ENCODE measurements at regions not wholly inside any gene's neighbourhood (a gene's known extent, or its start where the extent isn't known, plus 50 kb on each side); places are given as distances from the start of the nearest gene placed in this dataset.

DNA sequence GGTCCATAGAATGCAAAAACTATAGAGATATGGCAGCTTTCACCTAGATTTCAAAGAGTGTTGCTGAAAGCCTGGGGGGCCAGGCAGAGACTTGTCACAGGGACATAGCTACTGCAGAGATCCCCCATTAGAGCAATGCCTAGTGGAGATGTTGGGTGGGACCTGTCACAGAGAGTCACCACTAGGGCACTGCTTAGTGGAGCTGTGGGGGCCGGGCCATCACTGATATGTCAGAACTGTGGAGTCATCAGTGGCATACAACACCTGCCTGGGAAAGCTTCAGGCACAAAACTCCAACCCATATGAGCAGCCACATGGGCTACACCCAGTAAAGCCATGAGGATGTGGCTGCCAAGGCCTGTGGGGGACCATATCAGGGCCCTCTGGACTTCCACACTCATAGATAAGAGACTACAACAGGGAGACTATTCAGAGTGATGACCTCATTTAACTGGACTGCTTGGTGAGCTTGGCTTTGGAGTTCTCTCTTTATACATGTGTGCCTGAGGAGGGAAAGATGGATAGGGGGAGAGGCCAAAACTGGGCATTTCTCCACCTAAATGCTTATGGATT lies 176.3 kb downstream of the ZNF621 start:
- DNase-seq (ENCODE audit: low read depth), result no peak

GRCh38 chr3:40704224-40704623 lies 179.5 kb downstream of the ZNF621 start:
- DNase-seq (ENCODE audit: low read depth), result no peak

DNA sequence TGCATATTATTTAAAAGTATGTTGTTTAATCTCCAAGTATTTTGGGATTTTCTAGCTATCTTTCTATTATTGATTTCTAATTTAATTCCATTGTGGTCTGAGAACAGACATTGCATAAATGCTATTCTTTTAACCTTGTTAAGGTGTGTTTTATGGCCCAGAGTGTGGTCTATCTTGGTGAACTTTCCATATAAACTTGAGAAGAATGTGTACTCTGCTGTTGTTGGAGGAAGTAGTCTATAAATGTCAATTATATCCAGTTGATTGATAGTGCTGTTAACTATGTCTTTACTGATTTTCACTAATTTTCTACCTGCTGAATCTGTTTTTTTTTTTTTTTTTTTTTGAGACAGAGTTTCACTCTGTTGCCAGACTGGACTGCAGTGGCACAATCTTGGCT lies 180.9 kb downstream of the ZNF621 start:
- no peak for DNase-seq (ENCODE audit: low read depth)

DNA sequence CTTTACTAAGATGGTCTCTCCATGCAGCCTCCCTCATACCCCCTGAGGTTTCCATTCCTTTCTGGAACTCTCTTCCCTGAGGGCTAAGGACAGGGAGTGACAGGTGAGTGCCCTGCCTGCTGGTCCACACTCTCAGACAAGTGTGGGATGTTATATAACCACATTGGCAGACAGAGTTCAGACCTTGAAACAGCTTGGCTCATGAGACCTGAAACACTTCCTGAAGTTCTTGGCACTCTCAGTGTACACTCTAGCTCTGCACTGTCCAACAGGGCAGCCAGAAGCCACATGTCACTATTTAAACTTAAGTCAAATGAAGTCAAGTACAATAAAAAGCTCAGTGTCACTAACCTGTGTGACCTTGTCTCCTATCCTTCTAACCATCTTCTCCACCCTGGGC lies 188.5 kb downstream of the ZNF621 start:
- DNase-seq (ENCODE audit: low read depth), result no peak

DNA sequence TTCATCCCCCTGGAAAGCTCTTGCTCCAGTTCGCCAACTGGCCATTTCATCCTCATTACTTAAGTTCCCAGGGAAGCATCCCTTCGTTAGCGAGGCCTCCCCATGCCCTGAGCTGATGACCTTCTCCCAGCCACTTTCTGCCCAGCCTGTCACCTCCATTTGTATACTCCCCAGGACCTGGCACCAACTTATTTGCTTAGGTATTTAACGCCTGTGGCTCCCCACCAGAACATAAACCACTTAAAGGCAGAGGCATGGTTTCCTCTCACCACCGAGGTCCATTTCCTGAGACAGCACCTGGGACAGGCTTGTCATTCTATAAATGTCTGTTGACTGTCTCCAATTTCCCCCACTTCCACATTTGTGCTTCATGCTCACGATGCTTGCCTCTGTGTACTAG lies 189.0 kb downstream of the ZNF621 start:
- DNase-seq (ENCODE audit: low read depth), result no peak

GRCh38 chr3:40714771-40715345 lies 190.1 kb downstream of the ZNF621 start:
- DNase-seq (ENCODE audit: low read depth), result no peak

DNA sequence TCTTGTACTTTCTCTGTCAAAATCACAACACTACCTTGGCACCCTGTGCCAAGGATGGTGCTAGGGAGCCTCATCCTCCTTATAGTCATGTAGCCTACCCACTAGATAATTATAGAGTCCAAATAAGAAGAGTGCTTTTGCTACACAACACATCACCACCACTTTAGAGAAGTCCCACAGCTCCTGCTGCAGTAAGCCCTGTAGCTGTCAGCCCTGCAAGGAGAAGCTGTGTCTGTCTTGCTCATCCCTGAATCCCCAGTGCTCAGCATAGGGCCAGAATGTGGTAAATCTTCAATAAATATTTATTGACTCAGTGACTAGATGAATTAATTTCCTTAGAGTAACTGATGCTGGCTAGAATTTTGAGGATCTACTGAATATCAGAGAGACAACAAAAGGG lies 190.8 kb downstream of the ZNF621 start:
- no peak for DNase-seq (ENCODE audit: low read depth)

DNA sequence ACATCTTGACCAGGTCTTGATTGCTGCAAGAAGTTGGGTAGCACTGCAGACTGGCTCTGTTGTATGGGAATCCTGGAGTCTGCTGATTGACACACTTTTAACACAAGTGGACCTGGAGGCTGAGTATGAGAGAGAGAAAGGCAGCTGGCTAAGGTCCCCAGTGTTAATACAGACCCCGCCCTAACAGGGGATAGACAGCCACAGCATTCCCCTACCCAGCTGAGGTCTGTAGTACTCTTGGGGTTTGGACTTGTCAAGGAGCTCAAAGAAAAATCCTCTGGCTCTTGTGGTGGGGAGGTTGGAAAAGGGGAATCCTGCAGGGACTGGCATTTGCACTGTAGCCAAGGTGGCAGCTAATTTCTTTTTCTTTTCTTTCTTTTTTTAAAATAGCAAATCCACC lies 192.7 kb downstream of the ZNF621 start:
- DNase-seq (ENCODE audit: low read depth), result no peak

- no peak for DNase-seq (ENCODE audit: low read depth)
Observed at GRCh38 chr3:40718209-40718608, 193.4 kb downstream of the ZNF621 start.

GRCh38 chr3:40718681-40719080 lies 193.9 kb downstream of the ZNF621 start:
- no peak for DNase-seq (ENCODE audit: low read depth)

DNA sequence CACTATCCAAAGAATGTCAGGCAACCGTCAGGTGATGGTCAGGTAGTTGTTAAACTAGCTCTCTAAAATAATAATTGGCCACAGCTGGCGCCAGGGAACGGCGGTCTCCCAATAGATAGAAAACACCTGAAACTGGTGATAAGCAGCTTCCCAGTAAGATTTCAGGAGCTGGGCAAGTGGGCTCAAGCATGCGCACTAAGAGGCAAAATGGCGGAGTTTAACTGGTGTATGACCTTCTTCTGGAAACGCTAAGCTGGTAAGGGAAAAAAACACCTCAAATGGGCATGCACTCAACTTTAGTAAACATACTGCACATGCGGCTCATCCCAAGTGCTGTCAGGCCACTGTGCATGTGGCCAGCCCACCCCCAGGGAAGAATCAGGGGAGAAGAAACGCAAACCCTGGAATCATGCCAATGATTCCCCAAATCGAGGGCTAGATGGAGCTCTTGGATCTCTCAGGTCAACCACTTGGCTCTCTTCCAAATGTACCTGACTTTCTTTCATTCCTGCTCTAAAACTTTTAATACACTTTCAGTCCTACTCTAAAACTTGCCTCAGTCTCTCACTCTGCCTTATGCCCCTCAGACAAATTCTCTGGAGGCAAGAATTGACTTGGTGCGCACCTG lies 195.0 kb downstream of the ZNF621 start:
- no peak for DNase-seq (ENCODE audit: low read depth)

GRCh38 chr3:40720341-40720740 lies 195.6 kb downstream of the ZNF621 start:
- DNase-seq (ENCODE audit: low read depth), result no peak

DNA sequence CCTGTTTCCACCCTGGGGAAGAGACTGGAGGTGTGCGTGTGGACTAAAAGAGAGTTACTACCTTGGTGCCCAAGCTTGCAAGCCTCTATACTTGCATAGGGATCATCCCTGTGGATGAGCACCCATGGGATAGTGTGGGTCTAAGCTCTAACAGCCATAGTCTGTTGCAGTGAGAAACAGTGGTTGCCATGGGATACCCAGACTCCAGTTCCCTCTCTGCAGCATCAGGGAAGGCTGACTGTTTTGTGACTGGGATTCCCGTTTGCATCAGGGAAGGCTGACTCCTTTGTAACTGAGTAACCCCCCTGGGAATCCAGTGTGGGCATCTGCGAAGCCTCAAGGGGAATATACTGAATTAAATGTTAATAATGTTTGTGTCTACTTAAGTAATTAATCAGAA lies 196.1 kb downstream of the ZNF621 start:
- DNase-seq (ENCODE audit: low read depth), result no peak

DNA sequence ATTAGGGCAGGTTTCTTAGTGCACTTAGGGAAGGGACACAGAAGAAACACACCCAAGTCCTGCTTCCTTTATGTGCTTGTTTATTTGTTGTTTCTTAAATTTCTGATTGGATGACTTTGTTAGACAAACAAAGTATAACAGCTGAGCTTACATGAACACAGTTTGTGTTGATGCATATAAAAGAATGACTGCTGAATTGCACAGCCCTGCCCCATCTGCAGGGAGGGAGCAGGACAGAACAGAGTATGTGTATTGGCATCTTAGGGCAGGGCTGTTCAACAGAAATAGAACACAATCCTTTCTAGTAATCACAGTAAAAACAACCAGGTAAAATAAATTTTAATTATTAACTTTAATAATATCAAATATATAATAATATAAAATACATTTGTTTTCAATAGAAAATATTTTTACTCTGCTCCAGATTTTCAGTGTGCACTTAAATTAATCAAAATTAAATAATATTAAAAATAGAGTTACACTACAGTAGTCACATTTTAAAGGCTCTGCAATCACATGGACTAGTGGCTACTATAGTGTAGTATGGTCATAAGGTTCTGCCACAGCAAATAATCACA lies 198.4 kb downstream of the ZNF621 start:
- DNase-seq (ENCODE audit: low read depth), result no peak

- DNase-seq (ENCODE audit: low read depth), result no peak
Observed at GRCh38 chr3:40725031-40725430, 200.3 kb downstream of the ZNF621 start.

DNA sequence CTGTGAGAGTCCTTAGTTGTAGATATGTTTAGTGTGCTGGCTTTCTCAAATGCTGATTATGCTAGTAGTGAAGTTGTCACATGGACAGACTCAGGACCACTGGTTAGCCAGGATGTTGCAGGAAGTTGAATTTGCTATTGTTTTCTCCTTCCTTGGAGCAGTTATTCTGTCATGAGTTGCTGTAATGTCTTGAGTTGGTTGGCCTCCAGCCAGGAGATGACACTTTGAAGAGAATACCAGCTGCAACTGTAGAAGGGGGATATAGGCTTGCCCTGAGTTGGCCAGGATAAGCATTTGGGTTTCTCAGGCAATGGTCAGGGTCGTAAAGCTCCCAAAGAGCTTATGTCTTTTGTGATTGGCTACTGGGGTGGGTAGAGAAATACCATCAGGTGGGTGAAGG lies 206.7 kb downstream of the ZNF621 start:
- DNase-seq (ENCODE audit: low read depth), result no peak

DNA sequence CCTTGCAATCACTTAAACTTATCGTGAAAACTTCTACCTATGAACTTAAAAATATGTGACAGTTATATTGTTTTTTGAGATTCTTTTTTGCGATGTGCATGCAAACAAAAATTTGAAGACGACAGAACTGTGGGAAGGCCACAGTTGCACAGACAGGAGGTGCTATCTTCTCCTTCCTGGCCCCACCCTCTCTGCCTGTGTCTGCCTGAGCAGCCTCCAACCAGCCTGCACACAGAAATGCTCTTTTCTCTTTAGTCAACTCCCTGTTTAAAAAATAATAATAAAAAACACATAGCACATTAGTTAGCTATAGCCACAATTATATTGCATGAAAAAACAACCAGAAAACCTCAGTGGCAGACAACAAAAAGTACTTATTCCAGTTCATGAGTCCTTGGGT lies 212.2 kb downstream of the ZNF621 start:
- no peak for DNase-seq (ENCODE audit: low read depth)

GRCh38 chr3:40737343-40737742 lies 212.6 kb downstream of the ZNF621 start:
- no peak for DNase-seq (ENCODE audit: low read depth)

DNA sequence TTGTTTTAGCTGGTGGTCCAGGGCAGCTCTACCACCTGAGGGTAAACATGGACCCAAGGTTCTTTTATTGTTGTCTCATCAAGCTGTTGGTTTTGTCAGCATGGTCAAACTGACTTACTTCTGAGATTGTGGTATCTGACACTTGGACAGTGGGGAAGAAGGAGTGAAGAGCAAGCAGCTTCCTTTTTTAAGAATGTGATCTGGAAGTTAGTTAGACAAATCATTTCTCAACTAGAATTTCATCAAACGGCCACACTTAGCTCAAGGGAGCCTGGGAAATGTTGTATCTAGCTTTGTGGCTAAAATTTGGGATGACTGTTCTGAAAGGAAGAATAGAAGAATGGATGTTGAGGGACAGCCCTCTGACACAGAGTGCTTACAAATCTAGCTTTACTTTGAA lies 215.2 kb downstream of the ZNF621 start:
- no peak for DNase-seq (ENCODE audit: low read depth)

DNA sequence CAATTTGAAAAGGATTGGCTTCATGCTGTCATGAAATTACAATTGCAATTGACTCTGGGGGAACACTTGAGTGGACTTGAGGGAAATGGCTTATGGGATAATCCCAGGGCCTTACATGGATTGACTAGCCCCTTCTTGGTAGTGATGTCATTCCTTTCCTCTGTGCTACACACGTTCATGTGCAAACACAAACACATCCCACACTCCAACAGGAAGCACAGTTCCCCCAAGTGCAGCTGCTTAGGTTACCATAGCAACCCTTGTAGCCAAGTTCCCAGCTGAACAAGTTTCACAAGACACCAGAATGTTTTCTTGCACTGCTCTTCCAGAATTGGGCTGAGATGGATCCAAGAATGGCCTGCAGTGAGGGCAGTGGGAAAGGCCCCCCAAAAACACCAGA lies 217.0 kb downstream of the ZNF621 start:
- no peak for DNase-seq (ENCODE audit: low read depth)

DNA sequence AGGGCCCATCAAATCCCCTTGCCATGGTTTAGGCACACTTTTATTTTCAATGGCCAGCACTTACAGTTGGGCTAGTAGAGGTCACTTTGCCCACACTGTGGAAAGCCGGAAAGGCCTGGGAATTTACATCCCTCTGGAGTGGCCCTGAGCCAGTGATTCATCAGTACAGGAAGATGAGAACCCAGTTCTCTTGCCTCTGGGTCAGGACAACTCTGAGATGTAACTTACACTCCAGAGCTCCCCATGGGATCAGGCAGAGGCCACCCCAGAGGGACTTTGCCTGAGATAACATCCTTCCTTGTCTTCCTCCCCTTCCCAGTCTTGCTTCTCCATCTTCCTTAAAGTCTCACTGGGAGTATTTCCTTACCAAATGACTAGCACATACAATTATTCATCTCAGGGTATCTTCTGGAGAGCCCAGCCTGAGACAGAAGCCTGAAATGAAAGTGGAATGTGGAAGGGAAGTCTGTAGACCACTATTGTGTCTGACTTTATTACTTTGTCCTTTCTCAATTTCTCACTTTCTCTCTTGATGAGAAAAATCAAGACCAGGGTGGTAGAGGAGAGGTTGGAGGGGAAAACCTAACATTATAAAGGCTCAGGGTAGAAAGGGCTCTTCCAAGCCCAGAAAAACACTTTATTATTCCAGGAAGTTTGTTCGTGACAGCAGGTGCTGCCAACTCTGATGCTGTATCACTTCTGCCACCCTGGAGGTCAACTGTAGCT lies 220.8 kb downstream of the ZNF621 start:
- no peak for DNase-seq (ENCODE audit: low read depth)

GRCh38 chr3:40751666-40752065 lies 226.9 kb downstream of the ZNF621 start:
- DNase-seq (ENCODE audit: low read depth), result no peak

DNA sequence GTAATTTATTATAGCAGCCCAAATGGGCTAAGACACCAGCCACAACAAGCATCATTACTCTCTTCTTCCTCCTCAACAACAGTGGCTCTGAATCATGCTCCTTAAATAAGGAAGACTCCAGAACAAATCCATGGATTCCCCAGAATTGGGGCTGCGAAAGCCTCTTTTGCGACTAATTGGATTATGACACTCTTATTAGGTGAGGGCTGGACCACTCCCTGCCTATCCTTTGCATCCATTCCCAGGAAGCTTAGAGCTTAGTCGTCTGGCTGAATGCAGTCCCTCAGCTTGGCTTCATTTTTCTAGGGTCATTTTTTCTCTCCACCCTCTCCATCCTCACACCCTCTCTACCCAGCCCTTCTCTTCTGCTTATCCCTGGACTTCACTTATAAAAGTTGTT lies 227.7 kb downstream of the ZNF621 start:
- no peak for DNase-seq (ENCODE audit: low read depth)
